GM06990 (cell line): ENCODE measurements at regions not wholly inside any gene's neighbourhood (a gene's known extent, or its start where the extent isn't known, plus 50 kb on each side); places are given as distances from the start of the nearest gene placed in this dataset.

Source experiments
- DNase-seq: peaks from one replicate; pipeline ENCODE4 v3.0.0-alpha.2; 2011; ENCODE audit not compliant: insufficient read length; ENCODE audit errors: extremely low read depth
- H3K27me3 ChIP-seq: replicated peaks from 2 replicates; pipeline ENCODE4 v1.6.0; 2011; ENCODE audit warnings: low read length; ENCODE audit not compliant: control insufficient read depth, insufficient read depth
- H3K36me3 ChIP-seq: 2 replicates; pipeline ENCODE4 v1.5.1; 2011; ENCODE audit warnings: low read length; ENCODE audit not compliant: control insufficient read depth, insufficient read depth
- H3K4me3 ChIP-seq: replicated peaks from 2 replicates; pipeline ENCODE4 v1.5.1; 2011; ENCODE audit warnings: low read depth, mild to moderate bottlenecking, control low read depth, low read length
- TF ChIP-seq, protein P1 (sequence below): IDR thresholded peaks from 2 replicates; pipeline ENCODE4 v1.5.1; 2011; ENCODE audit warnings: low read length, control low read depth, mild to moderate bottlenecking, inconsistent platforms; ENCODE audit not compliant: insufficient read depth, poor library complexity, severe bottlenecking

- TF ChIP-seq, protein P1, sequence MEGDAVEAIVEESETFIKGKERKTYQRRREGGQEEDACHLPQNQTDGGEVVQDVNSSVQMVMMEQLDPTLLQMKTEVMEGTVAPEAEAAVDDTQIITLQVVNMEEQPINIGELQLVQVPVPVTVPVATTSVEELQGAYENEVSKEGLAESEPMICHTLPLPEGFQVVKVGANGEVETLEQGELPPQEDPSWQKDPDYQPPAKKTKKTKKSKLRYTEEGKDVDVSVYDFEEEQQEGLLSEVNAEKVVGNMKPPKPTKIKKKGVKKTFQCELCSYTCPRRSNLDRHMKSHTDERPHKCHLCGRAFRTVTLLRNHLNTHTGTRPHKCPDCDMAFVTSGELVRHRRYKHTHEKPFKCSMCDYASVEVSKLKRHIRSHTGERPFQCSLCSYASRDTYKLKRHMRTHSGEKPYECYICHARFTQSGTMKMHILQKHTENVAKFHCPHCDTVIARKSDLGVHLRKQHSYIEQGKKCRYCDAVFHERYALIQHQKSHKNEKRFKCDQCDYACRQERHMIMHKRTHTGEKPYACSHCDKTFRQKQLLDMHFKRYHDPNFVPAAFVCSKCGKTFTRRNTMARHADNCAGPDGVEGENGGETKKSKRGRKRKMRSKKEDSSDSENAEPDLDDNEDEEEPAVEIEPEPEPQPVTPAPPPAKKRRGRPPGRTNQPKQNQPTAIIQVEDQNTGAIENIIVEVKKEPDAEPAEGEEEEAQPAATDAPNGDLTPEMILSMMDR, result no peak
- H3K27me3 ChIP-seq, result peaks cover 2% of the 10 kb centered on the region; the same call in 1 of the 2 replicates
- no peak for DNase-seq
- H3K4me3 ChIP-seq, result no peak overlapping the region
- no peaks in the 10 kb centered on the region for H3K36me3 ChIP-seq
Measured at GRCh38 chr15:39088156-39088555, 492.7 kb upstream of the THBS1 start.

DNA sequence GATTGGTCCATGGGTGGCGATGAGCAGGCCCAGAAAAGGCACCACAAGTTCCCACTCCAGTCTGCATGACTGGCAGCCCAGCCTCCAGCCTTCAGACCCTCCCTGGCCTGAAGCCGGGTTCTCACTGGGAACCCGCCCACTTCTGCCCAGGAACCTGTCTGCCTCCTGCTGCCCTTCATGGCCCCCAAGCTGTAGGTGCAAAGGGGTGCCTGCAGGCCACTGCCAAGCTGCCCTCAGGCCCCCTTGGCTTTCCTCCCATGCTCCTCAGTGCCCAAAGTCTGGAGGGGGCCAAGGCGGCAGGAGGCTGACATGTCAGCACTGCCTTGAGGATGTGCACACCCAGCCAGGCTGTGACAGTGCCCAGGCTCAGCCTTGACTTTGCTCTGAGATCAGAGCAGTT lies 488.5 kb upstream of the THBS1 start:
- H3K36me3 ChIP-seq, result no peaks in the 10 kb centered on the region
- TF ChIP-seq, protein P1, result no peak
- peaks cover 2% of the 10 kb centered on the region; the same call in 1 of the 2 replicates for H3K27me3 ChIP-seq
- no peak overlapping the region for H3K4me3 ChIP-seq
- DNase-seq, result no peak

GRCh38 chr15:39092761-39093160 lies 488.1 kb upstream of the THBS1 start:
- TF ChIP-seq, protein P1, result no peak
- Histone ChIP-seq H3K36me3 (no peaks in the 10 kb centered on the region), H3K4me3 (no peak overlapping the region), H3K27me3 (peaks cover 2% of the 10 kb centered on the region; the same call in 1 of the 2 replicates)
- DNase-seq, result no peak

DNA sequence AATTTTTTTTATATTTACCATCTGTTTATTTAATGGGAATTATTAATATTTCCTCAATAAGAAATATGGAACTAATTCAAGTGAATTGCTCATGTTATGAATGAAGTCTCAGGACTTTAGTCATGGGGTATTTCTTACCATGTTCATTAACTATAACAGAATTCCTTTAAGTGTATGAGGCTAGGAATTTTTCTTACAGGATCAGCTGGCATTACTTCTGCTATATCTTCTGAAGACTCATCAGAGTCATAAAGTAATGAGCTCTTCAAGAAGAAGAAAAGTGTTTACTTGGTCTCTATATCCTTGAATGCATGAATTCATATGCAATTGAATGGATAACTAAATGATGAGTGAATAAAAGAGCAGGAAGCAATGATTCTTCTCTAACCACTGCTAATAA lies 486.8 kb upstream of the THBS1 start:
- H3K36me3 ChIP-seq, result no peaks in the 10 kb centered on the region
- no peak for DNase-seq
- TF ChIP-seq, protein P1, result no peak
- H3K27me3 ChIP-seq, result peaks cover 2% of the 10 kb centered on the region; the same call in 1 of the 2 replicates
- H3K4me3 ChIP-seq, result no peak overlapping the region

- no peak for DNase-seq
- Histone ChIP-seq H3K36me3 (no peaks in the 10 kb centered on the region), H3K4me3 (no peak overlapping the region), H3K27me3 (peaks cover 2% of the 10 kb centered on the region; the same call in 1 of the 2 replicates)
- TF ChIP-seq, protein P1, result no peak
Measured at GRCh38 chr15:39095218-39095879, 485.5 kb upstream of the THBS1 start.
